Mammary epithelial cell (primary cell): ENCODE measurements at regions not wholly inside any gene's neighbourhood (a gene's known extent, or its start where the extent isn't known, plus 50 kb on each side); places are given as distances from the start of the nearest gene placed in this dataset.

ENCODE experiments used
- EZH2 ChIP-seq: IDR thresholded peaks from 2 replicates; pipeline ENCODE4 v1.6.1; 2012; ENCODE audit warnings: low read length, inconsistent platforms, borderline replicate concordance
- TF ChIP-seq, protein P1 (sequence below), 2 donors: IDR thresholded peaks in 1 of 2; conservative IDR thresholded peaks in 1 of 2; 2 replicates each; pipeline ENCODE4 v1.5.1; 2011 to 2012; ENCODE audit warnings: inconsistent platforms in 2 of 2, low read length in 2 of 2, mild to moderate bottlenecking in 2 of 2, control low read depth in 1 of 2, low read depth in 1 of 2; ENCODE audit not compliant: insufficient read depth in 1 of 2; ENCODE audit errors: extremely low read depth in 1 of 2

DNA sequence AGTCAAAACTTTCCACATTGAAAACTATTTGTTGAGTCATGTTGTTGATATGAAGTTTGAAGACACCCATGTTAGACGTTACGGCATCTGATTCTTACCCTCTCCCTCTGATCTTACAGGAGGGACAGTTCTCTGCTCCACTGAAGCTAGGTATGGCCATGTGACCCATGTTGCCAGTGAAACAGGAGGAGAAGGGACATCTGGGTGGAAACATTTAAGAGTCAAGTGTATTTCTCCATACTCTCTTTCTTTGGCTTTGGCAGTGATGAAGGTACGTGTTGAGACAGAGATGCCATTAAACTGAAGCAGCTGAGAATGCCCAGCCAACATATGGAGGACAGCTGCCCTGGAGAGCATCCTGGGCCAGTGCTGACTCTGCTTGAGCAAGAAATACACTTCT is 198.4 kb upstream of the PTGFR start:
- TF ChIP-seq, protein P1, sequence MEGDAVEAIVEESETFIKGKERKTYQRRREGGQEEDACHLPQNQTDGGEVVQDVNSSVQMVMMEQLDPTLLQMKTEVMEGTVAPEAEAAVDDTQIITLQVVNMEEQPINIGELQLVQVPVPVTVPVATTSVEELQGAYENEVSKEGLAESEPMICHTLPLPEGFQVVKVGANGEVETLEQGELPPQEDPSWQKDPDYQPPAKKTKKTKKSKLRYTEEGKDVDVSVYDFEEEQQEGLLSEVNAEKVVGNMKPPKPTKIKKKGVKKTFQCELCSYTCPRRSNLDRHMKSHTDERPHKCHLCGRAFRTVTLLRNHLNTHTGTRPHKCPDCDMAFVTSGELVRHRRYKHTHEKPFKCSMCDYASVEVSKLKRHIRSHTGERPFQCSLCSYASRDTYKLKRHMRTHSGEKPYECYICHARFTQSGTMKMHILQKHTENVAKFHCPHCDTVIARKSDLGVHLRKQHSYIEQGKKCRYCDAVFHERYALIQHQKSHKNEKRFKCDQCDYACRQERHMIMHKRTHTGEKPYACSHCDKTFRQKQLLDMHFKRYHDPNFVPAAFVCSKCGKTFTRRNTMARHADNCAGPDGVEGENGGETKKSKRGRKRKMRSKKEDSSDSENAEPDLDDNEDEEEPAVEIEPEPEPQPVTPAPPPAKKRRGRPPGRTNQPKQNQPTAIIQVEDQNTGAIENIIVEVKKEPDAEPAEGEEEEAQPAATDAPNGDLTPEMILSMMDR (conservative IDR thresholded peaks at IDR 0.05 in 1 of 2, IDR thresholded peaks at IDR 0.05 in 1 of 2; ENCODE audit: extremely low read depth in 1 of 2, insufficient read depth in 1 of 2, low read depth in 1 of 2, low read length in 2 of 2): no peak
- no peak for TF ChIP-seq EZH2
